Mucosa of gallbladder (tissue), 1 donor: ENCODE measurements at regions not wholly inside any gene's neighbourhood (a gene's known extent, or its start where the extent isn't known, plus 50 kb on each side); places are given as distances from the start of the nearest gene placed in this dataset.

ENCODE experiments used
- DNase-seq: peaks from one replicate; pipeline ENCODE4 v3.0.0-alpha.2; 2020; ENCODE audit warnings: low spot score
- donor health status: DM: no; HTN: no; CAD: no.

DNA sequence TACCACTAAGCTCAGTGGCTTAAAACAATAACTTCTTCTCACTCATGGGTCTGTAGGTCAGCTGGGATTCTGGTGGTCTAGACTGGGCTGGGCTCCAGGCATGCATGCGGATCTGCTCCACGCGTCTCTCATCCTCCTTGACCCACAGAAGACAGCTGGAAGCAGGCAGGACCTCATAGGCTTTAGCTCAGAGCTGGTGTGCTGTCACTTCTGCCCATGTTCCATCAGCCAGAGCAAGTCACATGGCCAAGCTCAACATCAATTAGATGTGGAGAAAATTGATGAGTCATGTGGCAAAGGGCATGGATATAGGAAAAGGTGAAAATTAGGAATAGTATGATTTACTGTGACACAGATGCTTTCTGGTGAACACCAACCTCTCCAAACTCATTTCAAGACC is 57.4 kb upstream of the PSMF1 start:
- no peak for DNase-seq

- DNase-seq = no peak
Measured at GRCh38 chr20:1061484-1062221, 56.7 kb upstream of the PSMF1 start.

GRCh38 chr20:1062334-1063010 is 55.9 kb upstream of the PSMF1 start:
- peak; percentile 71 for DNase-seq
